MM.1S (cell line): ENCODE measurements at regions not wholly inside any gene's neighbourhood (a gene's known extent, or its start where the extent isn't known, plus 50 kb on each side); places are given as distances from the start of the nearest gene placed in this dataset.
A peak's percentile ranks its signal among the peaks of the same experiment; 100 is the strongest.

Experiments
- DNase-seq: peaks from one replicate; pipeline ENCODE4 v3.0.0-alpha.2; 2015
- H2AFZ ChIP-seq: fragments of 300-600 bp; sonication (generic); 2 replicates; pipeline ENCODE4 v1.6.0; 2016; ENCODE audit warnings: antibody characterized with exemption, low read length
- H3F3A ChIP-seq: fragments of 300-600 bp; sonication (generic); 2 replicates; pipeline ENCODE4 v1.6.1; 2016; ENCODE audit warnings: mild to moderate bottlenecking, antibody characterized with exemption, low read length, moderate library complexity, mixed read lengths; ENCODE audit not compliant: insufficient read depth
- H3K27ac ChIP-seq: fragments of 300-600 bp; sonication (generic); 2 replicates; pipeline ENCODE4 v1.5.1; 2016; ENCODE audit warnings: mild to moderate bottlenecking, low read length
- H3K27me3 ChIP-seq: fragments of 300-600 bp; sonication (generic); replicated peaks from 2 replicates; pipeline ENCODE4 v1.6.0; 2016; ENCODE audit warnings: low read length; ENCODE audit not compliant: insufficient read depth
- H3K36me3 ChIP-seq: fragments of 300-600 bp; sonication (generic); replicated peaks from 2 replicates; pipeline ENCODE4 v1.6.1; 2016; ENCODE audit warnings: mild to moderate bottlenecking, low read length, mixed read lengths; ENCODE audit not compliant: insufficient read depth
- H3K4me1 ChIP-seq: fragments of 300-600 bp; sonication (generic); 2 replicates; pipeline ENCODE4 v1.6.1; 2016; ENCODE audit warnings: low read length, mixed read lengths
- H3K4me2 ChIP-seq: fragments of 300-600 bp; sonication (generic); 2 replicates; pipeline ENCODE4 v1.6.0; 2016; ENCODE audit warnings: low read depth, low read length
- H3K4me3 ChIP-seq: fragments of 300-600 bp; sonication (generic); 2 replicates; pipeline ENCODE4 v1.5.1; 2016; ENCODE audit warnings: low read length, mixed read lengths
- H3K79me2 ChIP-seq: fragments of 300-600 bp; sonication (generic); 2 replicates; pipeline ENCODE4 v1.6.1; 2016; ENCODE audit warnings: mixed run types, low read length, mixed read lengths
- H3K9ac ChIP-seq: fragments of 300-600 bp; sonication (generic); 2 replicates; pipeline ENCODE4 v1.6.1; 2016; ENCODE audit warnings: low read length, mixed read lengths
- H3K9me2 ChIP-seq: fragments of 300-600 bp; sonication (generic); replicated peaks from 2 replicates; pipeline ENCODE4 v1.6.1; 2016; ENCODE audit warnings: mild to moderate bottlenecking, low read length, mixed read lengths; ENCODE audit not compliant: insufficient read depth
- H3K9me3 ChIP-seq: fragments of 300-600 bp; sonication (generic); replicated peaks from 2 replicates; pipeline ENCODE4 v1.6.1; 2016; ENCODE audit warnings: mild to moderate bottlenecking, low read length, mixed read lengths; ENCODE audit not compliant: insufficient read depth
- H4K20me1 ChIP-seq: fragments of 300-600 bp; sonication (generic); 2 replicates; pipeline ENCODE4 v1.6.1; 2016; ENCODE audit warnings: mild to moderate bottlenecking, low read length, moderate library complexity, mixed read lengths; ENCODE audit not compliant: insufficient read depth
- EZH2 ChIP-seq: fragments of 300-600 bp; sonication (generic); optimal IDR thresholded peaks from 2 replicates; pipeline ENCODE3; 2017; ENCODE audit warnings: low read depth, mild to moderate bottlenecking, antibody characterized with exemption, low read length, mixed read lengths
- EZH2phosphoT487 ChIP-seq: fragments of 300-600 bp; sonication (generic); IDR thresholded peaks from 2 replicates; pipeline ENCODE4 v1.6.1; 2018; ENCODE audit warnings: antibody characterized with exemption, low read length
- TF ChIP-seq, protein P1 (sequence below): fragments of 300-600 bp; sonication (generic); IDR thresholded peaks from 2 replicates; pipeline ENCODE4 v1.5.1; 2016; ENCODE audit warnings: antibody characterized with exemption, low read length, mixed read lengths

GRCh38 chr18:30086351-30086750, 956.2 kb downstream of the DSC3 start:
- Histone ChIP-seq H3K9ac (no peak overlapping the region), H3K79me2 (no peaks in the 10 kb centered on the region), H3K9me2 (no peaks in the 10 kb centered on the region), H3K4me2 (peak overlapping the region; percentile 27; the same call in 1 of the 2 replicates), H3K4me1 (no peaks in the 10 kb centered on the region), H3K9me3 (no peaks in the 10 kb centered on the region), H3K4me3 (0 out of 2 replicates have a peak overlapping the region, but pooled peaks have one; percentile 17), H4K20me1 (no peaks in the 10 kb centered on the region), H3K27me3 (no peaks in the 10 kb centered on the region), H3K36me3 (no peaks in the 10 kb centered on the region), H3K27ac (peak overlapping the region; percentile 11; the same call in 1 of the 2 replicates), H3F3A (0 out of 2 replicates have a peak, but pooled peaks cover 4% of the 10 kb centered on the region), H2AFZ (no peak overlapping the region; the same call in 1 of the 2 replicates)
- TF ChIP-seq EZH2 (no peak), EZH2phosphoT487 (no peak)
- TF ChIP-seq, protein P1, sequence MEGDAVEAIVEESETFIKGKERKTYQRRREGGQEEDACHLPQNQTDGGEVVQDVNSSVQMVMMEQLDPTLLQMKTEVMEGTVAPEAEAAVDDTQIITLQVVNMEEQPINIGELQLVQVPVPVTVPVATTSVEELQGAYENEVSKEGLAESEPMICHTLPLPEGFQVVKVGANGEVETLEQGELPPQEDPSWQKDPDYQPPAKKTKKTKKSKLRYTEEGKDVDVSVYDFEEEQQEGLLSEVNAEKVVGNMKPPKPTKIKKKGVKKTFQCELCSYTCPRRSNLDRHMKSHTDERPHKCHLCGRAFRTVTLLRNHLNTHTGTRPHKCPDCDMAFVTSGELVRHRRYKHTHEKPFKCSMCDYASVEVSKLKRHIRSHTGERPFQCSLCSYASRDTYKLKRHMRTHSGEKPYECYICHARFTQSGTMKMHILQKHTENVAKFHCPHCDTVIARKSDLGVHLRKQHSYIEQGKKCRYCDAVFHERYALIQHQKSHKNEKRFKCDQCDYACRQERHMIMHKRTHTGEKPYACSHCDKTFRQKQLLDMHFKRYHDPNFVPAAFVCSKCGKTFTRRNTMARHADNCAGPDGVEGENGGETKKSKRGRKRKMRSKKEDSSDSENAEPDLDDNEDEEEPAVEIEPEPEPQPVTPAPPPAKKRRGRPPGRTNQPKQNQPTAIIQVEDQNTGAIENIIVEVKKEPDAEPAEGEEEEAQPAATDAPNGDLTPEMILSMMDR: no peak
- DNase-seq: peak; percentile 60

- no peak overlapping the region for H3K4me3 ChIP-seq
- H3K4me1 ChIP-seq: no peaks in the 10 kb centered on the region
- H3K36me3 ChIP-seq: no peaks in the 10 kb centered on the region
- no peaks in the 10 kb centered on the region for H3K27me3 ChIP-seq
- H3K9me2 ChIP-seq: no peaks in the 10 kb centered on the region
- no peak for DNase-seq
- H3K27ac ChIP-seq: no peak overlapping the region
- H3F3A ChIP-seq: 0 out of 2 replicates have a peak, but pooled peaks cover 3% of the 10 kb centered on the region
- TF ChIP-seq, protein P1: no peak
- TF ChIP-seq EZH2: no peak
- no peak for TF ChIP-seq EZH2phosphoT487
- no peaks in the 10 kb centered on the region for H3K79me2 ChIP-seq
- H3K4me2 ChIP-seq: no peak overlapping the region
- H2AFZ ChIP-seq: no peak overlapping the region
- H4K20me1 ChIP-seq: no peaks in the 10 kb centered on the region
- H3K9me3 ChIP-seq: no peaks in the 10 kb centered on the region
- no peak overlapping the region for H3K9ac ChIP-seq
Observed at GRCh38 chr18:30081122-30081521, 961.4 kb downstream of the DSC3 start.

GRCh38 chr18:30072609-30073385, 969.7 kb downstream of the DSC3 start:
- no peak overlapping the region for H2AFZ ChIP-seq
- H3K4me3 ChIP-seq: no peak overlapping the region
- H3F3A ChIP-seq: no peaks in the 10 kb centered on the region
- H3K4me1 ChIP-seq: no peaks in the 10 kb centered on the region
- no peaks in the 10 kb centered on the region for H3K79me2 ChIP-seq
- no peak overlapping the region for H3K27ac ChIP-seq
- H4K20me1 ChIP-seq: no peaks in the 10 kb centered on the region
- no peaks in the 10 kb centered on the region for H3K27me3 ChIP-seq
- no peaks in the 10 kb centered on the region for H3K36me3 ChIP-seq
- TF ChIP-seq EZH2: no peak
- TF ChIP-seq EZH2phosphoT487: no peak
- TF ChIP-seq, protein P1: no peak
- H3K9me3 ChIP-seq: no peaks in the 10 kb centered on the region
- H3K9me2 ChIP-seq: no peaks in the 10 kb centered on the region
- DNase-seq: no peak
- no peak overlapping the region for H3K4me2 ChIP-seq
- H3K9ac ChIP-seq: no peak overlapping the region
